ENCODE measurements at regions not wholly inside any gene's neighbourhood (a gene's known extent, or its start where the extent isn't known, plus 50 kb on each side); places are given as distances from the start of the nearest gene placed in this dataset.

DNA sequence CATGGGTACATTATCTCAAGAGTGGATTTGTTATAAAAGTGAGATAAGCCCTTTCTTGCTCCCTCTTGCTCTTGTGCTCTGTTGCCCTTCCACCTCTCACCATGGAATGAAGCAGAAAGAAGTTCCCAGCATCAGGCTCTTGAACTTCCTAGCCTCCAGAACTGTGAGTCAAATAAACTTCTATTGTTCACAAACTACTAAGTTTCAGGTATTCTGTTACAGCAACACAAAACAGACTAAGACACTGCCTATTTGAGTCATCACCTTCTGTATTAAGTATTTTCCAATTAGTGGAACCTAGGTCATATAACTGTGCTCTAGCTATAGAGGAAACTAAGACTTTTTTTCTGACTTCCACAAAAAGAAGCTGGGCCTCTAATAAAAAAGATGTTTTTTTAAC is 201.2 kb upstream of the FOXG1 start:
- H3K4me1 ChIP-seq (ENCODE audit: low read depth): no peaks in the 10 kb centered on the region
- TF ChIP-seq, protein P1, sequence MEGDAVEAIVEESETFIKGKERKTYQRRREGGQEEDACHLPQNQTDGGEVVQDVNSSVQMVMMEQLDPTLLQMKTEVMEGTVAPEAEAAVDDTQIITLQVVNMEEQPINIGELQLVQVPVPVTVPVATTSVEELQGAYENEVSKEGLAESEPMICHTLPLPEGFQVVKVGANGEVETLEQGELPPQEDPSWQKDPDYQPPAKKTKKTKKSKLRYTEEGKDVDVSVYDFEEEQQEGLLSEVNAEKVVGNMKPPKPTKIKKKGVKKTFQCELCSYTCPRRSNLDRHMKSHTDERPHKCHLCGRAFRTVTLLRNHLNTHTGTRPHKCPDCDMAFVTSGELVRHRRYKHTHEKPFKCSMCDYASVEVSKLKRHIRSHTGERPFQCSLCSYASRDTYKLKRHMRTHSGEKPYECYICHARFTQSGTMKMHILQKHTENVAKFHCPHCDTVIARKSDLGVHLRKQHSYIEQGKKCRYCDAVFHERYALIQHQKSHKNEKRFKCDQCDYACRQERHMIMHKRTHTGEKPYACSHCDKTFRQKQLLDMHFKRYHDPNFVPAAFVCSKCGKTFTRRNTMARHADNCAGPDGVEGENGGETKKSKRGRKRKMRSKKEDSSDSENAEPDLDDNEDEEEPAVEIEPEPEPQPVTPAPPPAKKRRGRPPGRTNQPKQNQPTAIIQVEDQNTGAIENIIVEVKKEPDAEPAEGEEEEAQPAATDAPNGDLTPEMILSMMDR (IDR thresholded peaks at IDR 0.05): no peak
- H3K36me3 ChIP-seq (ENCODE audit: low read depth): no peaks in the 10 kb centered on the region
- no peak overlapping the region for H3K4me3 ChIP-seq
- intact Hi-C loops (cut with DNase I, micrococcal nuclease): no loop called here
- no peak for ATAC-seq
- no peak for DNase-seq
- H3K9me3 ChIP-seq: no peaks in the 10 kb centered on the region

DNA sequence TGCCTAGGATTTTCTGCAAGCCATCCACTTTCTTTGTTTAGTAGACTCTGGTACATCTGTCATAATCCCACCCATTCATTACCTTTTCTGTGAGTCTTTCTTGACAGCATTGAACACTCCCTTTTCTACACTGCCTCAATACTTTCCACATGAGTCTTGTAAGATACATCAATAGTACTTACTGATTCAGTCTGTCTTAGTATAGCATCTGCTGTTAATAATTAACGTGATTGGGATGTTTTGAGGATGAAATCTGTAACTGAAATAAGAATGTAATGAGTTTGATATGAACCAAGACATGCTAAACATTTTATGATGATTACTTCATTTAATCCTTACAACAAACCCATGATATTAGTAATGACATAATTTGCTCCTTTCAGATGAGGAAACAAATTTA is 196.2 kb upstream of the FOXG1 start:
- Histone ChIP-seq H3K9me3 (peaks cover 7% of the 10 kb centered on the region), H3K36me3 (ENCODE audit: low read depth) (no peaks in the 10 kb centered on the region), H3K4me3 (no peak overlapping the region), H3K4me1 (ENCODE audit: low read depth) (no peaks in the 10 kb centered on the region)
- ATAC-seq (no peak), DNase-seq (no peak)
- TF ChIP-seq, protein P1 (IDR thresholded peaks at IDR 0.05): no peak
- intact Hi-C loops (cut with DNase I, micrococcal nuclease): no loop called here

DNA sequence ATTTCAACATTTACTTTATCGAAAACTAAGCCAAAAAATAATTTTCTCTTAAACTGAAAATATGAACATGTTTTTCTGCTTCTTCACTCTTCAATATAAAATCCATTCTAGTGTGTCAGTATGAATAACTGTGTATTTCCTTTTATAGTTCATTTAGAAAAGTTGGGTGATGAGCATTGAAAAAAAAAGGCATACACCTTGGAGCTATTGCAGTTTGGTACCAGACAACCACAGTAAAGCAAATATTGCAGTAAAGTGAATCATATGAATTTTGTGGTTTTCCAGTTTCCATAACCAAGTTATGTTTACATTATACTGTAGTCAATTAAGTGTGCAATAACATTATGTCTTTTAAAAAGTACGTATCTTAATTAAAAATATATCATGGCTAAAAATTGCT is 195.0 kb upstream of the FOXG1 start:
- ATAC-seq (no peak), DNase-seq (no peak)
- Histone ChIP-seq H3K4me3 (no peak overlapping the region), H3K9me3 (peaks cover 7% of the 10 kb centered on the region), H3K36me3 (ENCODE audit: low read depth) (no peaks in the 10 kb centered on the region), H3K4me1 (ENCODE audit: low read depth) (no peaks in the 10 kb centered on the region)
- intact Hi-C loops (cut with DNase I, micrococcal nuclease): no loop called here
- TF ChIP-seq, protein P1 (IDR thresholded peaks at IDR 0.05): no peak

DNA sequence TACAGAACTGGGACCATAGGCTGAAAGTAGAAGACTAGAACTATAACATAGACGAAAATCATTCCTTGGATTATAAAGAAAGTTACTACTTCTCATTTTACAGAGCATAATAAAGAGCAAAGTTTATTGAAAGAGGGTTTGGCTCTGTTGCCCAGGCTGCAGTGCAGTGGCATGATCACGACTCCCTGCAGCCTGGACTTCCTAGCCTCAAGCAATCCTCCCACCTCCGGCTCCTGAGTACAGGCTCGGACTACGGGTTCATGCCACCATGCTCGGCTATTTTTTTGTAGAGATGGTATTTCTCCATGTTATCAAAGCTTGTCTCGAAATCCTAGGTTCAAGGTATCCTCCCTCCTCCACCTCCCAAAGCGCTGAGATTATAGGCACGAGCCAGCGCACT is 190.1 kb upstream of the FOXG1 start:
- DNase-seq (no peak), ATAC-seq (no peak)
- peaks cover 7% of the 10 kb centered on the region for H3K9me3 ChIP-seq
- no peaks in the 10 kb centered on the region for H3K4me1 ChIP-seq (ENCODE audit: low read depth)
- H3K4me3 ChIP-seq: no peak overlapping the region
- intact Hi-C loops (cut with DNase I, micrococcal nuclease): no loop called here
- no peaks in the 10 kb centered on the region for H3K36me3 ChIP-seq (ENCODE audit: low read depth)
- TF ChIP-seq, protein P1 (IDR thresholded peaks at IDR 0.05): no peak

DNA sequence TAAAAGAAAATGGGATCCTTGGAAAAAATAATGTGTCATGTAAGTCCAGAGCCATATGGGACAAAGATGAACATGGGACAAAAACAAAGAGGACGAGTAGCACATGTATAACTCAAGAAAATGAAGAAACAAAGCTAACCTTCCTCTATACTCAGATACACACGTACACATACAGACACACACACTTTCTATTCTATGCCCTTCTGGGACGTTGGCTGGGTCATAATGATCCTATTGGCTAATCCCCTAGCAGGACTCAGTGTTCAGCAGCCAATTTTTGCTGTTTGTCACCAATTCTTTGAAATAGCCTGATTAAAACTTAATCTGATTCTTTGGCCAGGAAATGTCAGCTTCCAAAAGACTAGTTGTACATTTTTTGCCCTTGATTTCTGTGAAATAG is 189.4 kb upstream of the FOXG1 start:
- no peak for DNase-seq
- TF ChIP-seq, protein P1 (IDR thresholded peaks at IDR 0.05): no peak
- H3K36me3 ChIP-seq (ENCODE audit: low read depth): no peaks in the 10 kb centered on the region
- peaks cover 7% of the 10 kb centered on the region for H3K9me3 ChIP-seq
- intact Hi-C loops (cut with DNase I, micrococcal nuclease): no loop called here
- no peak overlapping the region for H3K4me3 ChIP-seq
- no peaks in the 10 kb centered on the region for H3K4me1 ChIP-seq (ENCODE audit: low read depth)
- no peak for ATAC-seq

DNA sequence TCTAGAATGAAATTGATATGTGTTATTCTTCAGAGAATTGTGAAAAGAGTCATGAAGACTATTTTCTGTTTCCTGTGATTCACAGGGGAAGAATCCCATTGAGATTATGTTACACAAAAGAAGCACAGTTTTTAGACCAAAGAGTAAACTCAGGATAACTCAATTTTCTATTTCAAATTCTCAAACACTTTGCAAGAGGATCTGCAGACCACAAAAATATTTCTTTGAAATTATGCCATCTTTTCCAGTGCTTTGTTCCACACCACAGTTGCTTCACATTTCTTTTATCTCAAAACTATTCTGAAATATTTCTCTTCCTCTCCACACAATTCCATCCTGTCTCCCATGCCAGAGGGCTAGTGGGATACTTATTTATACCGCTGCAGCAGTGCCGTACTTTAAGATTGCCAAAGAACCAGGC is 188.9 kb upstream of the FOXG1 start:
- Histone ChIP-seq H3K9me3 (peaks cover 7% of the 10 kb centered on the region), H3K4me1 (ENCODE audit: low read depth) (no peaks in the 10 kb centered on the region), H3K36me3 (ENCODE audit: low read depth) (no peaks in the 10 kb centered on the region), H3K4me3 (no peak overlapping the region)
- DNase-seq: no peak
- no peak for ATAC-seq
- TF ChIP-seq, protein P1 (IDR thresholded peaks at IDR 0.05): no peak
- intact Hi-C loops (cut with DNase I, micrococcal nuclease): no loop called here
